HG03025 (cell line): ENCODE measurements at regions not wholly inside any gene's neighbourhood (a gene's known extent, or its start where the extent isn't known, plus 50 kb on each side); places are given as distances from the start of the nearest gene placed in this dataset.
"Not testable (repeated sequence)": the region's sequence is repeated elsewhere in the genome, so short reads cannot be mapped to it uniquely, and the experiment has no call there.

Experiments
- ATAC-seq: cut with Tn5 transposase; IDR thresholded peaks from one replicate; pipeline ENCODE4 v1.9.1; 2021; ENCODE audit warnings: mild to moderate bottlenecking, moderate library complexity; ENCODE audit not compliant: unreplicated experiment, low FRiP score

GRCh38 chr1:243074224-243074623, 180.9 kb downstream of the CEP170 start:
- not testable (repeated sequence) for ATAC-seq

- ATAC-seq: not testable (repeated sequence)
These were observed 188.0 kb downstream of the CEP170 start for GRCh38 chr1:243067056-243067455.

DNA sequence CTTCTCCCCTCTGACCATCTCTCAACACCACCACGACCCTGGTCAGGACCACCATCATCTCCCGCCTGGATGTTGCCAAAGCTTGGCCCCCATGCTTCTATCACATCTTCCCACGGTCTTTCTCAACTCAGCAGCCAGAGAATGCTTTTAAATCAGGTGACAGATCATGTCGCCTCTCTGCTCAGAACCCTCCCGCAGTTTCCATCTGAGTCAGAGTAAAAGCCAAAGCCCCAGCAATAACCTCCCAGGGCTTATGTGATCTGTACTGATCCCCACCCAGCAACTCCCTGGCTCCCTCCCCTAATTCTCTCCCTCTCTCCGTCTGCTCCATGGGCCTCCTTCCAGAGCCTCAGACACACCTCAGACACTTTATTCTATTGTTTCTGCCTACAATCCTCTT, 193.1 kb downstream of the CEP170 start:
- ATAC-seq: not testable (repeated sequence)

DNA sequence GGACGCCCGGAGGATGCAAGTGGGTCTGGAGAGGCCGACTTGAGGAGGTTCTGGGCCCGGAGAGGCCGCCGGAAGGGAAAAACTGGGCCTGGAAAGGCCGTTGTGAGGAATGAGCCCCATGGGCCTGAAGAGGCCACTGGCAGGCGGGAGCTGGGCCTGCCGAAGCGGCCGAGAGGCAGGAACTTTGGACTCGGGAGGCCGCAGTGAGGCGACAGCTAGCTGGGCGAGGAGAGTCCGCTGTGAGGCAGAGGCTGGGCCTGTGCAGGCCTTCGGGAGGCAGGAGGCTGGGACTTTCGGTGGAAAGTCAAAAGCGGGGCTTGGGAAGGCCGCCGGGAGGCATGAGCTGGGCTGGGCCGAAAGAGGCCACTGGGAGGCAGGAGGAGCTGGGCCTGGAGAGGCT, 199.6 kb downstream of the CEP170 start:
- ATAC-seq: not testable (repeated sequence)

GRCh38 chr1:243055091-243055490, 200.0 kb downstream of the CEP170 start:
- ATAC-seq: not testable (repeated sequence)

DNA sequence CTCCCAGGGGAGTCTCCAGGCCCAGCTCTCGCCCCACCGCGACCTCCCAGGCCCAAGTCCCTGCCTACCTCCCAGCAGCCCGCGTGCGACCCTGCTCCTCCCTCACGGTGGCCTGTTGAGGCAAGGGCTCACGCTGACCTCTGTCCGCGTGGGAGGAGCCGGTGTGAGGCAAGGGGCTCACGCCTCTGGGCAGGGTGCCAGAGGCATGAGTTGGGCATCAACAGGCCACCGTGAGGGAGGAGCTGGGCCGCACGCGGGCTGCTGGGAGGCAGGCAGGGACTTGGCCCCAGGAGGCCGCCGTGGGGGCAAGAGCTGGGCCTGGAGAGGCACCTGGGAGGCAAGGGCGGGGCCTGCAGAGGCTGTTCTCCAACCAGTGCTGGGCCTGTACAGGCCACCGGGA, 200.4 kb downstream of the CEP170 start:
- ATAC-seq: not testable (repeated sequence)

DNA sequence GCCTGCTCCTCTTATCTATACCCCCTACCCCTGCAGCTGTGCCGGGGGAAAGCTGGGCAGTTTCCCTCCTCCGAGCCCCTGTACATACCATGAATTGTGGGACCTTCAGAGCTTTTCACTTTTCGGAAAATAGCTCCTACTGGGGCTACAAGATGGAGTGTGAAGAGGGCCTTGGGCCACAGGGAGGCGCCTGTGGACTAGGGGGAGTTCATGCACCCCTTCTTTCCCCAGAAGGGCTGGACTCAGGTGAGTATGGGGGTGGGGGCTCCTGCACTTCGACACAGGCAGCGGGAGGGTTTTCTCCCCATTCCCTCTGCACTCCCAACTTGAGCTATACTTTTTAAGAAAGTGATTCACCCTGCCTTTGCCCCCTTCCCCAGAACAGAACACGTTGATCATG, 202.0 kb downstream of the CEP170 start:
- ATAC-seq: not testable (repeated sequence)

- ATAC-seq: not testable (repeated sequence)
These were observed 204.5 kb downstream of the CEP170 start for GRCh38 chr1:243050613-243051012.

DNA sequence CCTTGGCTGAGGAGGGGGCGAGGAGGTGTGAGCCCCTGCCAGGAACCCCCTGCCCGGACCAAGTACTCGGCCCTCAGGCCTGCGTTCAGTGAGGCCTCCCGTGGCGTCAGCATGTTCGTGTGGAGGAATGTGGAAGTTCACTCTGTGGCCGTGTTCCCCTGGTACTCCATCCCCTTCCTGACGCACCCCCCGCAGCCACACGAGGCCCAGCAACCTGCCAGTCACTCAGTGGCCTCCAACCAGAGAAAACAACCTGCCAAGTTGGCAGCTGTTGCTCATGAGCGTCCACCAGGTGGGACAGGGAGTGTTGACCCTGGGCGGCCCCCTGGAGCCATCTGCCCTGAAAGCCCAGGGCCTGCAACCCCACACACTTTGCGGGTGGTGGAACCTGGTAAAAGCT, 205.4 kb downstream of the CEP170 start:
- not testable (repeated sequence) for ATAC-seq

DNA sequence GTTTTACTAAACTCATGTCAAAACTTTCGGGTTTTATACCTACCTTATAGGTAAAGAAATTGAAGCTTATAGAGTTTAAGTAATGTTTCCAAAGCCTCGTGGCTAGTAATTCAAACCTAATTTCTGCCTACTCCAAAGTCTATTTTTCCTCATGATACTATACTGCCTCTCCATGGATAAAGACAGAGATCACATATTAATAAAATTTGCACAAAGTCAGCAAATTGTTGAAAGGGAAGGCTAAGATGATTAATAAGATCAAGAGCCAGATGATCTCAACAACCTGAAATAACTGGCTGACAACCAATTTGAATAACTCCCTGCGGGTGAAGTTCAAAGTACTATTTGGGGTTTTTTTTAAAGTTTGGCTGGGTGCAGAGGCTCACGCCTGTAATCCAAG, 233.7 kb downstream of the CEP170 start:
- ATAC-seq: not testable (repeated sequence)

- ATAC-seq: not testable (repeated sequence)
These were observed 235.9 kb downstream of the CEP170 start for GRCh38 chr1:243019030-243019635.

DNA sequence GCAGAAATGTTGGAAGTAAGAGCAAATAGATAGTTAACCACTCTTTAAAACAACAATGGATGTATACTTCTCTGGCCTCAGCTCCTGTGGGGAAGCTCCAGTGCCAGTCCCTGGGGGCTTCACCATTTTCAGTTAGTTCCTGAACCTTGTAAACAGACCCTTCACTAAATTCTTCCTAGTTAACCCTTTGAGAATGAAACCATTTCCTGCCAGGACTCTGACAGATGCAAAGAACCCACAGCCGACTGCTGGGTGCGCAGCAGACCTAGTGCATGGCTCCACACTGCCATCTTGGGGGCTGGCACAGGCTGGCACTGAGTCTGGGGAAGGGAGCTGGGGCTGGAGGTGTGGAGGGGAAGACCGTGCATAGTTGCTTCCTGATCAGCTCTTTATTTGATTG, 244.4 kb downstream of the CEP170 start:
- ATAC-seq: not testable (repeated sequence)

- not testable (repeated sequence) for ATAC-seq
These were observed 254.1 kb downstream of the CEP170 start for GRCh38 chr1:243001003-243001402.

GRCh38 chr1:242992776-242993175, 262.3 kb downstream of the CEP170 start:
- ATAC-seq: not testable (repeated sequence)

DNA sequence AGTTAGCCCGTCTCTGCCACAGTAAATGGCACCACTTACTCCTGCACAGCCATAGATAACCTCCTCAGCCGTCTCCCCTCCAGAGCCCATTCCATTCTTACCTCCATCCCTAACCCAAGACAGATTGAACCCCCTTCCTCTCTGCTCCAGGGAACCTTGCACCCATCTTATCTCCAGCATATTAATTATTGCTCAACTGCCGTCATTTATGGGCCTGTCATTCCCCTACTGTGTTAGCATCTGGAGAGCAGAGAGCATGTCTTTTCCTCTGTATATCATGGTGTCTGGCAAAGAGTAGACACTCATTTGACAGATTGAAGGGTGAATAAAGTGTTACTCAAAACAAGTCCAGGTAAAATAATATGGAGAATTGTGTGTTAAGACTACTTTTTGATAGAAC, 270.0 kb downstream of the CEP170 start:
- not testable (repeated sequence) for ATAC-seq

DNA sequence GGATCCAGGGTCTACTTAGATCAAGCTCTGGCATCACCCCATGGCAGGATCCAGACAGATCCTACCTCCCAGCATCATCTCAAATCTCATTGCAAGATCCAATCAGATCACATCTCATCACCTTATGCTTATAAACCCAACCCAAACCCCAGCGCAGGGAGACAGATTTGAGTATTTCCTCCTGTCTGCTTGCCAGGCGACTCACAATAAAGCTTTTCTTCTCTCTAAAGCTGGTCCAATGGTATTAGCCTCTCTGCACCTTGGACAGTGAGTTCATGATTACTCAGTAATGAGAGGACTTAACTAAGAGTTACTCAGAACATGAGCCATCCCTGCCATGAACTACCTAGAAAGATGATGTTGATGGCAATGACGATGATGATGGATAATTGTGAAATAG, 281.7 kb downstream of the CEP170 start:
- ATAC-seq: not testable (repeated sequence)

DNA sequence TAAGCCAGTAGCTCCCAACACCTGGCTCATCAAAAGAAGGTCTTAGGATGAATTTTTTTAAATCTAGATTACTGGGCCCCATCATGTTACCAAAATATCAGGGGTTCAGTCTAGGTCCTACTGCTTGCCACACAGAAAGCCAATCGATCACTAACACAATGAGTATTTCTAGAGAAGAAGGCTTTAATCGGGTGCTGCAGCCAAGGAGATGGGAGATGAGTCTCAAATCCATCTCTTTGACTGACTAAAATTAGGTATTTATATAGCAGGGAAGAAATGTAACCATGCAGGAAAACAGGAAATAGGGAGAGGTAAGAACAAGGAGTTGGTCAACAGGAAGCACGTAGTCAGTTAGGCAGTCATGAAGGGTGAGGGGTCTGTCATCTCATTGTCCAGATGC, 288.2 kb downstream of the CEP170 start:
- ATAC-seq: no peak

DNA sequence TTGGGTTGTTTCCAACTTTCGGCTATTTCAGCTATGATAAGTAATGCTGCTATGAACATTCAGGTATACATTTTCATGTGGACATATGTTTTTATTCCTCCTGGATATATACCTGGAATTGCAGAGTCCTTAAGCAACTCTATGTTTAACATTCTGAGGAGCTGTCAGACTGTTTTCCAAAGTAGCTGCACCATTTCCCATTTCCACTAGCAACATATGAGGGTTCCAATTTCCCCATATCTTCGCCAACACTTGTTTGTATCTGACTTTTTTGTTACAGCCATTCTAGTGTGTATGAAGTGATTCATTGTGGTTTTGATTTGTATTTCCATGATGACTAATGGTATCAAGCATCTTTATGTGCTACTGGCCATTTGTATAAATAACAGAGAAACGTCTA, 295.7 kb downstream of the CEP170 start:
- ATAC-seq: not testable (repeated sequence)

DNA sequence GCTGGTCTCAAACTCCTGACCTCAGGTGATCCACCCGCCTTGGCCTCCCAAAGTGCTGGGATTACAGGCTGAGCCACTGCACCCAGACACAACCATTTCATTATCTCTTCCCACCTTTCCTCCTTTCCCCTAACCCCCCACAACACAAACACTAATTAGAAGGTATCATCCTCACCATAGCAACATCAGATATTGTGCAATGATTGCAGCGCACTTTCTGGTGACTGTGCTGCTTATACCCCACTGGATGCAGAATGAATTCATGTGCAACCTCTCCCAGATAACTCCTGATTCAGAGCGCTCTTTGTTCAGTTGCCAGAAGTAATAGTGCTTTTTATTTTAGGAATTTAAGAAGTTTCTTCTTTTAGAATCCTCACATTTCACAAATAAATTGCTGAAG, 300.1 kb downstream of the CEP170 start:
- not testable (repeated sequence) for ATAC-seq

DNA sequence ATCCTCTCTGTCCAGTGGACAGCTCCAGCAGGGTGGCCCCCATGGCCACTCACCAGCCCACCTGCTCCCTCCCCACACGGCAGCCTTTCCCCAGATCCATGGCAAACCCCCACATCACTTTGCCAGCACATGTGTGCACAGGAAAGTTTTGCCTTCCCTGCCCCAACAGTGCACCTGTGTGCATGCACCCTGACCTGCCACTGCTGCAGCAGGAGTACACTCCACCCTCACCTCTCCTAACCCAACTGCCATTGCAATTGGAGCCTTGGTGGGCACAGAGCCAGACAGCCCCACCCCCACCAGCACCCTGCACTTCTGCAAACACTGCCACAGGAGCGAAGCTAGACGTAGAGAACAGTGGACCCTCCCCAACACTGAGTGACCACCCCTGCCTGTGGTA, 308.9 kb downstream of the CEP170 start:
- no peak for ATAC-seq

DNA sequence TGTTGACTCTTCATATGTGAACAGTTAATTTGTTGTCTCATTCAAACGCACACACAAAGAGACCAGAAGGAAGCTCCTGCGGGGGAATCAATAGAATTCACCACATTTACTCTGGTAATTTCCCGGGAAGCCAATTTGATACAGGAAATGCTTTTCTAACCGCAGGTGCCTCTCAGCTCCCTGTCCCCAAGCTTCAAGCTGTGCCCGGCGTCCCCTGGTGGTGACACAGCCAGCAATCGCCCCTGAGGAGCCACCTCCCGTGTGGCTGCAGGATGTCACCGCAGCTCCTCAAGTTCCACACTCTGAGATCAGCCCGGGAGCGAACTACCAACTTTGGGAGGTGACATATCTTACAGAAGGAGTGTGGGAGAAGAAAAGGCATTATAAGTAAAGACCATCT, 318.4 kb downstream of the CEP170 start:
- not testable (repeated sequence) for ATAC-seq

DNA sequence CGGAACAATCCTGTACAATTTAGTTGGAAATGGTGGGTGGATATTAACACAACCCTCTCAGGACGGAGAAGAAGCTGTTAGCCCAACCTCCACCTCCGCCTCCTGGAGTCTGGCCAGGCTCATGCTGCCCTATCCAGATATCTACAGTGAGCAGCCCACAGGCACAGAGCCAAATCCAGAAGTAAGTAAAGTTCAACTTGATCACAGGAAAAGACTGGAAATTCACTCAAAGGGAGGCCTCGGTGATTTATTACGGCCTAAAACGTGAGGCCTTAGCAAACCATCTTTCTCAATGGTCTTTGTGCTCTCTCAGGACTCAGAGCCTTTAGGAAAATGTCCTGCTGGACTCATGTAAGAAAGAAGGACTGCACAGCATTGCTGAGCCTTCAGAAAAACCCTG, 330.4 kb downstream of the CEP170 start:
- ATAC-seq: not testable (repeated sequence)

- not testable (repeated sequence) for ATAC-seq
These were observed 331.5 kb downstream of the CEP170 start for GRCh38 chr1:242923603-242924002.
